HuH-7 (cell line): ENCODE measurements at regions not wholly inside any gene's neighbourhood (a gene's known extent, or its start where the extent isn't known, plus 50 kb on each side); places are given as distances from the start of the nearest gene placed in this dataset.

Experiments
- DNase-seq: peaks from one replicate; pipeline ENCODE4 v3.0.0; 2011; ENCODE audit warnings: low spot score

- DNase-seq = no peak
Measured at GRCh38 chr6:168968801-168969200, 284.8 kb downstream of the THBS2 start.

- no peak for DNase-seq
Measured at GRCh38 chr6:168968228-168968627, 285.4 kb downstream of the THBS2 start.

- no peak for DNase-seq
Measured at GRCh38 chr6:168967281-168967925, 286.2 kb downstream of the THBS2 start.

- no peak for DNase-seq
Measured at GRCh38 chr6:168964138-168964835, 289.4 kb downstream of the THBS2 start.

GRCh38 chr6:168962886-168963285 lies 290.8 kb downstream of the THBS2 start:
- DNase-seq = no peak

- DNase-seq = no peak
Measured at GRCh38 chr6:168961264-168961656, 292.4 kb downstream of the THBS2 start.

GRCh38 chr6:168960551-168961263 lies 292.9 kb downstream of the THBS2 start:
- no peak for DNase-seq

- no peak for DNase-seq
Measured at GRCh38 chr6:168959696-168960095, 293.9 kb downstream of the THBS2 start.

- peak; percentile 79 for DNase-seq
Measured at GRCh38 chr6:168956884-168957730, 296.5 kb downstream of the THBS2 start.

- DNase-seq = no peak
Measured at GRCh38 chr6:168956141-168956838, 297.4 kb downstream of the THBS2 start.

GRCh38 chr6:168953461-168953860 lies 300.2 kb downstream of the THBS2 start:
- no peak for DNase-seq

GRCh38 chr6:168951217-168951616 lies 302.4 kb downstream of the THBS2 start:
- no peak for DNase-seq

GRCh38 chr6:168950858-168951214 lies 302.8 kb downstream of the THBS2 start:
- DNase-seq = no peak

GRCh38 chr6:168949981-168950857 lies 303.4 kb downstream of the THBS2 start:
- DNase-seq = no peak

- no peak for DNase-seq
Measured at GRCh38 chr6:168948990-168949531, 304.6 kb downstream of the THBS2 start.

GRCh38 chr6:168948002-168948401 lies 305.6 kb downstream of the THBS2 start:
- no peak for DNase-seq

- no peak for DNase-seq
Measured at GRCh38 chr6:168943231-168943905, 310.3 kb downstream of the THBS2 start.

GRCh38 chr6:168942646-168943045 lies 311.0 kb downstream of the THBS2 start:
- DNase-seq = no peak

GRCh38 chr6:168941036-168941435 lies 312.6 kb downstream of the THBS2 start:
- no peak for DNase-seq

- no peak for DNase-seq
Measured at GRCh38 chr6:168939796-168940195, 313.9 kb downstream of the THBS2 start.
